ENCODE measurements at regions not wholly inside any gene's neighbourhood (a gene's known extent, or its start where the extent isn't known, plus 50 kb on each side); places are given as distances from the start of the nearest gene placed in this dataset.

GRCh38 chr9:88692827-88693226, 157.8 kb downstream of the NXNL2 start:
- no peak for DNase-seq (ENCODE audit: low spot score)

GRCh38 chr9:88694625-88695024, 159.6 kb downstream of the NXNL2 start:
- no peak for DNase-seq (ENCODE audit: low spot score)

GRCh38 chr9:88696501-88696900, 161.5 kb downstream of the NXNL2 start:
- no peak for DNase-seq (ENCODE audit: low spot score)

- DNase-seq (ENCODE audit: low spot score): no peak
Measured at GRCh38 chr9:88697764-88698432, 162.9 kb downstream of the NXNL2 start.

- DNase-seq (ENCODE audit: low spot score): no peak
Measured at GRCh38 chr9:88702985-88703384, 168.0 kb downstream of the NXNL2 start.

GRCh38 chr9:88706193-88707113, 171.5 kb downstream of the NXNL2 start:
- no peak for DNase-seq (ENCODE audit: low spot score)

GRCh38 chr9:88710449-88710848, 175.5 kb downstream of the NXNL2 start:
- peak; percentile 45 for DNase-seq (ENCODE audit: low spot score)

GRCh38 chr9:88711719-88712118, 176.7 kb downstream of the NXNL2 start:
- DNase-seq (ENCODE audit: low spot score): no peak

- no peak for DNase-seq (ENCODE audit: low spot score)
Measured at GRCh38 chr9:88712484-88712883, 177.5 kb downstream of the NXNL2 start.

- no peak for DNase-seq (ENCODE audit: low spot score)
Measured at GRCh38 chr9:88713010-88713409, 178.0 kb downstream of the NXNL2 start.

- DNase-seq (ENCODE audit: low spot score): no peak
Measured at GRCh38 chr9:88716596-88717290, 181.8 kb downstream of the NXNL2 start.

GRCh38 chr9:88721025-88721424, 186.0 kb downstream of the NXNL2 start:
- no peak for DNase-seq (ENCODE audit: low spot score)

- DNase-seq (ENCODE audit: low spot score): no peak
Measured at GRCh38 chr9:88721495-88722279, 186.7 kb downstream of the NXNL2 start.

GRCh38 chr9:88722753-88723152, 187.8 kb downstream of the NXNL2 start:
- no peak for DNase-seq (ENCODE audit: low spot score)

GRCh38 chr9:88723751-88724150, 188.8 kb downstream of the NXNL2 start:
- DNase-seq (ENCODE audit: low spot score): no peak

- no peak for DNase-seq (ENCODE audit: low spot score)
Measured at GRCh38 chr9:88724331-88724730, 189.4 kb downstream of the NXNL2 start.

GRCh38 chr9:88725300-88726019, 190.5 kb downstream of the NXNL2 start:
- no peak for DNase-seq (ENCODE audit: low spot score)

- no peak for DNase-seq (ENCODE audit: low spot score)
Measured at GRCh38 chr9:88726803-88727202, 191.8 kb downstream of the NXNL2 start.

- no peak for DNase-seq (ENCODE audit: low spot score)
Measured at GRCh38 chr9:88730780-88731179, 195.8 kb downstream of the NXNL2 start.

- no peak for DNase-seq (ENCODE audit: low spot score)
Measured at GRCh38 chr9:88732128-88732527, 197.2 kb downstream of the NXNL2 start.

Data from AG20443 (cell line).